SK-N-SH treated with all-trans-retinoic acid at 6 μM for 48 hours (cell line): ENCODE measurements at regions not wholly inside any gene's neighbourhood (a gene's known extent, or its start where the extent isn't known, plus 50 kb on each side); places are given as distances from the start of the nearest gene placed in this dataset.
"Not testable (repeated sequence)": the region's sequence is repeated elsewhere in the genome, so short reads cannot be mapped to it uniquely, and the experiment has no call there.

Experiments used
- BACH2 ChIP-seq: fragments of 250-450 bp; sonication (Bioruptor Pico); IDR thresholded peaks from 2 replicates; pipeline ENCODE4 v1.9.0; 2021; ENCODE audit warnings: mild to moderate bottlenecking, borderline replicate concordance
- CREB5 ChIP-seq: fragments of 250-450 bp; sonication (Bioruptor Pico); IDR thresholded peaks from 2 replicates; pipeline ENCODE4 v1.5.1; 2020; ENCODE audit warnings: low read depth, mild to moderate bottlenecking, moderate library complexity
- CSRNP3 ChIP-seq: fragments of 250-450 bp; sonication (Bioruptor Pico); IDR thresholded peaks from 2 replicates; pipeline ENCODE4 v1.5.1; 2021; ENCODE audit warnings: mild to moderate bottlenecking, moderate library complexity
- PATZ1 ChIP-seq: fragments of 250-450 bp; sonication (Bioruptor Pico); IDR thresholded peaks from 2 replicates; pipeline ENCODE4 v1.8.0; 2020; ENCODE audit warnings: mild to moderate bottlenecking, moderate library complexity, borderline replicate concordance
- POU6F1 ChIP-seq: fragments of 250-450 bp; sonication (Bioruptor Pico); IDR thresholded peaks from 2 replicates; pipeline ENCODE4 v1.8.0; 2021; ENCODE audit warnings: low read depth, mild to moderate bottlenecking, moderate library complexity, borderline replicate concordance
- SNAI2 ChIP-seq: fragments of 250-450 bp; sonication (Bioruptor Pico); IDR thresholded peaks from 2 replicates; pipeline ENCODE4 v1.5.0; 2020; ENCODE audit warnings: mild to moderate bottlenecking, moderate library complexity
- TCF4 ChIP-seq: fragments of 250-450 bp; sonication (Bioruptor Pico); IDR thresholded peaks from 2 replicates; pipeline ENCODE4 v1.8.0; 2021; ENCODE audit warnings: mild to moderate bottlenecking, moderate library complexity, borderline replicate concordance
- TOX ChIP-seq: fragments of 250-450 bp; sonication (Bioruptor Pico); IDR thresholded peaks from 2 replicates; pipeline ENCODE4 v1.8.0; 2021; ENCODE audit warnings: mild to moderate bottlenecking, moderate library complexity, borderline replicate concordance
- ZFP3 ChIP-seq: fragments of 250-450 bp; sonication (Bioruptor Pico); IDR thresholded peaks from 2 replicates; pipeline ENCODE4 v1.5.0; 2020; ENCODE audit warnings: mild to moderate bottlenecking, moderate library complexity
- ZFP30 ChIP-seq: fragments of 450-650 bp; formaldehyde crosslinking; IDR thresholded peaks from 2 replicates; pipeline ENCODE4 v1.5.0; 2022; ENCODE audit warnings: mild to moderate bottlenecking, moderate library complexity
- ZNF565 ChIP-seq: fragments of 450-650 bp; formaldehyde crosslinking; conservative IDR thresholded peaks from 2 replicates; pipeline ENCODE4 v1.5.0; 2020; ENCODE audit warnings: low read depth, mild to moderate bottlenecking, moderate library complexity
- ZNF70 ChIP-seq: fragments of 450-650 bp; formaldehyde crosslinking; IDR thresholded peaks from 2 replicates; pipeline ENCODE4 v1.5.0; 2020; ENCODE audit warnings: mild to moderate bottlenecking, moderate library complexity
- ZNF8 ChIP-seq: fragments of 450-650 bp; formaldehyde crosslinking; IDR thresholded peaks from 2 replicates; pipeline ENCODE4 v1.5.0; 2020; ENCODE audit warnings: mild to moderate bottlenecking, moderate library complexity

- TF ChIP-seq CREB5 (CRISPR knock-in tag); BACH2 (CRISPR knock-in tag); PATZ1 (CRISPR knock-in tag); POU6F1 (CRISPR knock-in tag); TOX (CRISPR knock-in tag); ZFP30 (CRISPR knock-in tag); ZFP3 (CRISPR knock-in tag); ZNF70; SNAI2 (CRISPR knock-in tag); CSRNP3 (CRISPR knock-in tag); TCF4 (CRISPR knock-in tag); ZNF8 (CRISPR knock-in tag); ZNF565 (CRISPR knock-in tag): not testable (repeated sequence)
Observed at GRCh38 chr15:24381103-24381502, 294.5 kb upstream of the NPAP1 start.
